ENCODE measurements at regions not wholly inside any gene's neighbourhood (a gene's known extent, or its start where the extent isn't known, plus 50 kb on each side); places are given as distances from the start of the nearest gene placed in this dataset.

GRCh38 chr6:104214901-104215300 is 644.8 kb downstream of the HACE1 start:
- H4K20me1 ChIP-seq (ENCODE audit: low read depth, low read length) = no peaks in the 10 kb centered on the region
- no peak overlapping the region for H3K9ac ChIP-seq (ENCODE audit: low read length)
- no peaks in the 10 kb centered on the region for H3K9me3 ChIP-seq (ENCODE audit: insufficient read depth, low read length)
- no peaks in the 10 kb centered on the region for H3K36me3 ChIP-seq (ENCODE audit: low read length)
- H2AFZ ChIP-seq (ENCODE audit: low read depth, low read length, severe bottlenecking) = no peak overlapping the region
- no peak overlapping the region for H3K4me2 ChIP-seq (ENCODE audit: low read depth, low read length, poor library complexity, severe bottlenecking)
- TF ChIP-seq EZH2phosphoT487 (conservative IDR thresholded peaks at IDR 0.05; ENCODE audit: low read length) = no peak
- TF ChIP-seq CTCF (IDR thresholded peaks at IDR 0.05; ENCODE audit: insufficient read depth, low read length, poor library complexity, severe bottlenecking) = no peak
- H3K27ac ChIP-seq (ENCODE audit: low read depth, low read length) = no peak overlapping the region
- H3K4me3 ChIP-seq (ENCODE audit: insufficient read depth, low read length, poor library complexity, severe bottlenecking) = no peak overlapping the region
- no peaks in the 10 kb centered on the region for H3K9me2 ChIP-seq (replicated peaks; ENCODE audit: insufficient read depth, low read length)
- H3K27me3 ChIP-seq (ENCODE audit: low read length) = no peaks in the 10 kb centered on the region
- H3F3A ChIP-seq (ENCODE audit: insufficient read depth) = no peaks in the 10 kb centered on the region
- no peaks in the 10 kb centered on the region for H3K79me2 ChIP-seq (ENCODE audit: insufficient read depth, low read length)

- Histone ChIP-seq H2AFZ (ENCODE audit: low read depth, low read length, severe bottlenecking) (no peak overlapping the region), H3K9ac (ENCODE audit: low read length) (no peak overlapping the region), H3K36me3 (ENCODE audit: low read length) (no peaks in the 10 kb centered on the region), H3K4me2 (ENCODE audit: low read depth, low read length, poor library complexity, severe bottlenecking) (no peak overlapping the region), H3K79me2 (ENCODE audit: insufficient read depth, low read length) (no peaks in the 10 kb centered on the region), H3F3A (ENCODE audit: insufficient read depth) (no peaks in the 10 kb centered on the region), H4K20me1 (ENCODE audit: low read depth, low read length) (no peaks in the 10 kb centered on the region), H3K4me3 (ENCODE audit: insufficient read depth, low read length, poor library complexity, severe bottlenecking) (no peak overlapping the region), H3K9me2 (replicated peaks; ENCODE audit: insufficient read depth, low read length) (no peaks in the 10 kb centered on the region), H3K9me3 (ENCODE audit: insufficient read depth, low read length) (no peaks in the 10 kb centered on the region), H3K27ac (ENCODE audit: low read depth, low read length) (no peak overlapping the region), H3K27me3 (ENCODE audit: low read length) (no peaks in the 10 kb centered on the region)
- TF ChIP-seq CTCF (IDR thresholded peaks at IDR 0.05; ENCODE audit: insufficient read depth, low read length, poor library complexity, severe bottlenecking) (no peak), EZH2phosphoT487 (conservative IDR thresholded peaks at IDR 0.05; ENCODE audit: low read length) (no peak)
Measured at GRCh38 chr6:104212977-104213668, 646.6 kb downstream of the HACE1 start.

- Histone ChIP-seq H3K9ac (ENCODE audit: low read length) (no peak overlapping the region), H3K27me3 (ENCODE audit: low read length) (no peaks in the 10 kb centered on the region), H3K27ac (ENCODE audit: low read depth, low read length) (no peak overlapping the region), H3K36me3 (ENCODE audit: low read length) (no peaks in the 10 kb centered on the region), H3K9me3 (ENCODE audit: insufficient read depth, low read length) (no peaks in the 10 kb centered on the region), H4K20me1 (ENCODE audit: low read depth, low read length) (no peaks in the 10 kb centered on the region), H3K4me2 (ENCODE audit: low read depth, low read length, poor library complexity, severe bottlenecking) (no peak overlapping the region), H3K79me2 (ENCODE audit: insufficient read depth, low read length) (no peaks in the 10 kb centered on the region), H3F3A (ENCODE audit: insufficient read depth) (no peaks in the 10 kb centered on the region), H3K4me3 (ENCODE audit: insufficient read depth, low read length, poor library complexity, severe bottlenecking) (no peak overlapping the region), H2AFZ (ENCODE audit: low read depth, low read length, severe bottlenecking) (no peak overlapping the region), H3K9me2 (replicated peaks; ENCODE audit: insufficient read depth, low read length) (no peaks in the 10 kb centered on the region)
- TF ChIP-seq CTCF (IDR thresholded peaks at IDR 0.05; ENCODE audit: insufficient read depth, low read length, poor library complexity, severe bottlenecking) = no peak
- no peak for TF ChIP-seq EZH2phosphoT487 (conservative IDR thresholded peaks at IDR 0.05; ENCODE audit: low read length)
Measured at GRCh38 chr6:104207635-104208034, 652.1 kb downstream of the HACE1 start.
